Renal cortex interstitium (tissue), 11 donors: ENCODE measurements at regions not wholly inside any gene's neighbourhood (a gene's known extent, or its start where the extent isn't known, plus 50 kb on each side); places are given as distances from the start of the nearest gene placed in this dataset.
A peak's percentile ranks its signal among the peaks of the same experiment; 100 is the strongest.
"Not testable (repeated sequence)": the region's sequence is repeated elsewhere in the genome, so short reads cannot be mapped to it uniquely, and the experiment has no call there.

Experiments
- DNase-seq, 11 donors: peaks; one replicate each; pipeline ENCODE4 v3.0.0-alpha.2; 2013; ENCODE audit warnings: low read depth in 9 of 11, low spot score in 4 of 11; ENCODE audit errors: extremely low read depth in 1 of 11

DNA sequence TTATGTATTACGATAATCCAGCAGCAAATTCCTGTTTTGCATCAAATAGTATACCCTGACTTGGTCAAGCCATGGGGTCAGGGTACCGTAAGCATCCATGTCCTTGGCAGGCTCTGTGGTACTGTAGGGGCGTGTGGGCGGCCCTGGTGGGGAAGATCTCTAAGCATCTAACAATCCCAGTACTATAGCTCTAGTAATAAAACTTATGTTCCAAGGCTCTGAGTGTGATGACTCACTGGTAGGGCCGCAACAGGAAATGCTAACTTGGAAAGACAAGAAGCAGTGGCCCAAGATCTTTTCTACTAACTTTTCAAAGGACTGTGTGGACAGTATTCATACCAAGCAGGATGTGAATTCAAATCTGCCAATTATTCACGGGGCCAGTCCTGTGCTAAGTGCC lies 63.8 kb downstream of the CLEC18A start:
- not testable (repeated sequence) for DNase-seq

DNA sequence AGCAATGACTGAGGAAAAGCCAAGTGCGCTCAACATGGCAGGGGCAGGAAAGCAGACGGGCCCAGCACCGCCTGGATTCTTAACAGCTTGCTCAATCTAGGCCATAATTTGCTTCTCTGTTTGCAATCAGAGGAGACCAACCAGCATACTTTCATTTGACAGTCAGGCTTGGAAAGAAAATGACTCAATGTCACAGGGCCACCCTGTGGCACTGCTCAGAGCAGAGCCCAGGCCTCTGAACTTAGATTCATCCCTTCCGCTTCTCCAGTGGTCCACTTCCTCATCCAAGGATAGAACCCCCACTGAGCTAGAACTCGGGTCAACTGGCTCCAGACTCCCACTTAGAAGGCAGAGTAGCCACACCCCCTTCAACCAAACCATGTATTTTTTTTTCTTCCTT lies 65.6 kb downstream of the CLEC18A start:
- DNase-seq = not testable (repeated sequence)

DNA sequence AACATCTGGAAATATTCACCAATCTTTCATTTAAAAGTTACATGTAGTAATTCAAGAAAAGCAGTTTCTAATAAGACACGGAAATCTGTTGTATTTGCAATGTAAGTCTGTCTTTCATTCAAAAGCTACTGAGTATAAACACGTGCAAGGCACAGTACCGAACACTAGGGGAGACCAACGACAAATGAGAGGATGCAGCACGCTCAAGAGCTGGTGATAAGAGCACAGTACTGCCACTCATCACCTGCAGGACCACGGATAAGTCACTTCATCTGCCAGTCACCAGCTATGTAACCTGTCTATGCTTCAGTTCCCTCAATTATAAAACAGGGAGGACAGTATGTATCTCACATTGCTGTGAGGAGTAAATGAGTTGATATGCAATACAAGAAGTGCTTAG lies 67.1 kb downstream of the CLEC18A start:
- peak in 4 of 11 donors; percentile 1 to 6 (median 2) for DNase-seq

DNA sequence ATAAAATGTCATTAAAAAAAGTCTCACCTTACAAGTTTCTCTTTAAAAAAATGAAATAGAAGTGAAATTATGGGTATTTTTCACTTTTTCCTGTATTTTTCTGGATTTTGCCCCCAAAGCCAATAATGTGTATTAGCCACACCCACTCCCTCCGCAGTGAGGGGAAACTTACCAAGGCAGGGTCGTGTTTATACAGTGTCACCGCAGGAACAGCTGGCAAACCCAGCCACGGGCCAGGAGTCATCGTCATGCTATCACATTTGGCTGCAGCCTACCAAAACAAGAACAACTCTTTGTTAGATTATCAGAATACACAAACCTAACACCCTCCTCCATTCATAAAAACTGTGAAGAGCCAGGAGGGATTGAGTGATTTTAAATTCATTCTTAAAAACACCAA lies 72.1 kb downstream of the CLEC18A start:
- not testable (repeated sequence) for DNase-seq

DNA sequence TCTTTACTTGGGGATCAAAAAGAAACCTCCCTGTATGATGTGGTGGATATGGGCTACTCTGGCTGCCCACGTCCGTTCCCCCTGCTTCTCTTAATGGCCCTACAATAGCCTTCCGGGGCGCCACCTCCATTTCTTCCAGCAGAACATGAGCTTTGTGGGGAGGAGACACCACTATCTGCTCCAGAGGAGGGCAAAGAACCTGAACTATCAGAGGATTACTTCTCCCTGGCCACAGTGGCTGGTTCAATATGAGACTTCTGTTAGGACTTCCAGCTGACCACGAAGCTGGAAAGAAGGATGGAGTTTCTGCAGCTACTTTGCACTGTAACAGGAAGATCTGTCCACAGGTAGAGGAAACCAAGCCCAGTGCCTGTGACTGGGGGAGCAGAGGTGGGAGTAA lies 72.8 kb downstream of the CLEC18A start:
- not testable (repeated sequence) for DNase-seq

DNA sequence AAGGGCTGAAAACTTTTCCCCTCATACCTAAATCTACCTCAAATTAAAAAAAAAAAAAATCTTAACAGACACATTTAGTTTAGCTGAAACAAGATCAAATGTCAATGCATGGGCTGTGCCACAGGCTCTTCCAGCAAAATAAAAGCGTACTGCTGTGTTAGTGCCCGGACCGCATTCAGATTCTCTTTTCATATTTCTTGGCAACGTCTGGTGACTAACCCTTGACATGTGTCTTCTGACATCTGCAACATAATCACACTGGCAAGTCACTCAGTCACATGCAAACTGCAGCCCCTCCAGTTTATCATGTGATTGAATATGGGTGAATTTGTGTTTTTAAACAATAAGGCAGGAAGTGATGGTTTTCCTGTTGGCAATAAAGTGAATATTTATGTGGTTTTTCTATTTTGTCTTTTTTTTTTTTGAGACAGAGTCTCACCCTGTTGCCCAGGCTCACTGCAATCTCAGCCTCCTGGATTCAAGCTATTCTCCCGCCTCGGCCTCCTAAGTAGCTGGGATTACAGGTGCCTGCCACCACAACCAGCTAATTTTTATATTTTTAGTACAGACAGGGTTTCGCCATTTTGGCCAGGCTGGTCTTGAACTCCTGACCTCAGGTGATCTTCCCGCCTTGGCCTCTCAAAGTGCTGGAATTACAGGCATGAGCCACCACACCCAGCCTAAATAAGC lies 75.2 kb downstream of the CLEC18A start:
- DNase-seq = peak in 4 of 11 donors; percentile 0 to 7 (median 2)

DNA sequence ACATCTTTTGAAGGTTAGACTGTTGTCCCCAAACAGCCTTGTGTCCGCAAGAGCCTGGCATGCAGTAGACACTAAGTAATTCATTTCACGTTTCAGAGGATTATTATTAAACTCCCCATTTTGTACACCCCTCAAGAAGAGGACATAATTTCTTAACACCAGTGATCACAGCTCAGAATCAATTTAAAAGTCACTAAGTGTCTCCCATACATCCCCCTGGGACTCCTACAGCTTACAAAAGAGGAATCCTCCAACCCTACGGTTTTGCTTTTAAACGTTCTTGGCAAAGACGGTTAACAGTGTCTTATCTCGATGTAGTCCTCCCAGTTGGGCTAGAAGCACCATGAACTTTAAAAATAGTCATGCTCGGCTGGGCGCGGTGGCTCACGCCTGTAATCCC lies 81.2 kb upstream of the PDPR start:
- not testable (repeated sequence) for DNase-seq

DNA sequence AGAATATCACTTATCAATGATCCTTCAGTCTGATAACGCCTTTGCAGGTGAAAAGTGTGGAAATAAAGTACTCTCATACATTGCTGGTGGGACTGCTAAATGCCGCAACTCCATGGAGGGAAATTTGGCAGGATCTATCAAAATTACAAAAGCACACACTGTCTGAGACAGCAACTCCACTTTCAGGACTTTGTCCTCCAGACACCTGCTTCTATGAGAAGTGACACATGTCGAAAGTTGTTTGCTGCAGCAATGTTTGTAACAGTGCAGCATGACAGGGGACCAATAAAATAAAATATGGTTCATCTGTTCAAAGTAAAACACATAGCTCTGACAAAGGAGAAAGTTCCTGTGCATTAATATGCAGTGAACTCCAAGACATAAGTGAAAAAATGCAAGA lies 76.2 kb upstream of the PDPR start:
- not testable (repeated sequence) for DNase-seq

DNA sequence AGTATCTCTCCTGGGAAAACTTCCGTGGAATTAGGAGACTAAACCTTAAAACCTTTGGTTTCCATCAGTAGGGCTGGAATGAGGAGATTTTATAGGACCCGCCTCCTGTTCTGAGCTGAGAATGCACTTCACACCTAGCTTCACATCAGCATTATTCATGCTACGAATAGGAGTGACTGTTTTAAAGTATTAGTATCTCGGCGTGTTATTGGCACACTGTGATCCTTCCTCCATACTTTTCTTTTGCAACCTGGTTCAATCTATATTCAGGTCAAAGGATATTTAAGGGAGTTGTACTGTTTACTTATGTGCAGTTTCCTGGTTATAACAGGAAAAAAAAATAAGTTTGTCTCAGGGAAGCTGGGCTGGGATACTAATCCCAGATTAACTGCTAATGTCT lies 73.6 kb upstream of the PDPR start:
- DNase-seq = not testable (repeated sequence)

DNA sequence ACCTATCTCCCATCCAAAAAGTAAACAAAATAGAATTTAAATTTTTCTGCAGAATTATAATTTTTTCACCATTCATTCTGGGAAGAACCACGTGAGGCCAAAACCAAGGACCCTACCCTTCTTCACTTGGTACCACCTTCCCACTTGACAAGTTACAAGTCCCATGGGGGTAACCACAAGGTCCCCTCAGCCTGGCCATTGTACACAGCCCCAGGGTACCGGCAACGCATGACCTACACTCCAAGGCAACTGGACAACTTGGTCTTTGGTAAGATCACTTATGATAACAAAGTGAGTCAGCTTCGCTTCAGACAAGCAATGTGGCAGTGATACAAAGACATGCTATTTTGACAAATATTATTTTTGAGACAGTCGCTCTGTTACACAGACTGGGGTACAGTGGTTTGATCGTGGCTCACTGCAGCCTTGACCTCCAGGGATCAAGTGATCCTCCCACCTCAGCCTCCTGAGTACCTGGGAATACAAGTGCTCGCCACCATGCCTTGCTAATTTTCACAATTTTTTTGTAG lies 70.5 kb upstream of the PDPR start:
- DNase-seq = not testable (repeated sequence)

DNA sequence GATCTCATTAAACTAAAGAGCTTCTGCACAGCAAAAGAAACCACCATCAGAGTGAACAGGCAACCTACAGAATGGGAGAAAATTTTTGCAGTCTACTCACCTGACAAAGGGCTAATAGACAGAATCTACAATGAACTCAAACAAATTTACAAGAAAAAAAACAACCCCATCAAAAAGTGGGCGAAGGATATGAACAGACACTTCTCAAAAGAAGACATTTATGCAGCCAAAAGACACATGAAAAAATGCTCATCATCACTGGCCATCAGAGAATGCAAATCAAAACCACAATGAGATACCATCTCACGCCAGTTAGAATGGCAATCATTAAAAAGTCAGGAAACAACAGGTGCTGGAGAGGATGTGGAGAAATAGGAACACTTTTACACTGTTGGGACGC lies 67.6 kb upstream of the PDPR start:
- not testable (repeated sequence) for DNase-seq

DNA sequence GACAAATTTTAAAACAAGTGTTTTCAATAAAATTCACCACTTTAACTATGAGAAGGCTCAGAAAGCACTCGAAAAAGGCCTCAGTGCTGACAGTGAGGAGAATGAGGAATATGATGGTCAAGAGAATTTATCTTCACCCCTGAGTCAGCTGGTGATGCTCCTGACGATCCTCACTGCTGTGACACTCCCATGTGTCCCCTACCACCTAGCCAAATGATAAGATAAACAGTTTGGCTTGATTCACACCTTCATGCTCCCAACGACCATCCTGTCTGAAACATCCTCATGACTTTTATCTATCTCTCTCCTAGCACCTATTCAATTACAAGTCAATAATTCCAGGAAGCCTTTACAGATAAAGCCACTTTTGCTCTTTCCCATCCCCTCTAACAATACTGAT lies 66.0 kb upstream of the PDPR start:
- DNase-seq = not testable (repeated sequence)

DNA sequence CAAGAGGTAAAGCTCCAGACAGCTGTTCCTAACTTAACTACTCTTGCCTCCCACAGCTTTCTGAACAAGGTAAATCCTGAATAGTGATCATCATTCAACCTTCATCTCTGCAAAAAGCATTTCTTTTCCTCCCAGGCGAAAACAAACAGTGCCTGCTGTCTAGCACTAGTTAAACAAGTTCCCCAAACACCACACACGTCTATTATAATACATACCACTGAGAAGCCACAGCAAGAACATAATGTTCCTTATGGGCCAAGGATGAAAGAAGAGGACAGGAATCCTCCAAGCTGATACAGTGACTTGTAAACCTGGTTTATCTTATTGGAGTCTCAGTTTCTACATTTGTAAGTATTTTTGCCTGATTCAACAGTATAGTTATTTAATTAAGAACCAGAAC lies 56.1 kb upstream of the PDPR start:
- not testable (repeated sequence) for DNase-seq

DNA sequence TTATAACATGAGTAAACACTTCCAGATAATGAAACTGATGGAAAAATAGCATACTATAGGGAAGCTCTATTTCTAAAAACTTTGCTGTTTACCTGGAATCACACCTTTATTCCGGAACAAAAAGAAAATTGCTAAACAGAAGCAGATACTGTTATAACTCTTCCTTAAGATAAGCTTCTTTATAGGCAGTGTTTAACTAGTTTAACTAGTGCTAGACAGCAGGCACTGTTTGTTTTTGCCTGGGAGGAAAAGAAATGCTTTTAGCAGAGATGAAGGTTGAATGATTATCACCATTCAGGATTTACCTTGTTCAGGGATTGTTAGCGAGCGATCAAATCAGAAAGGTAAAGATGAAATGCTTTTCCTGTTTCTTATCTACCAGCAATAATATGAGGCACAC lies 54.7 kb upstream of the PDPR start:
- not testable (repeated sequence) for DNase-seq

DNA sequence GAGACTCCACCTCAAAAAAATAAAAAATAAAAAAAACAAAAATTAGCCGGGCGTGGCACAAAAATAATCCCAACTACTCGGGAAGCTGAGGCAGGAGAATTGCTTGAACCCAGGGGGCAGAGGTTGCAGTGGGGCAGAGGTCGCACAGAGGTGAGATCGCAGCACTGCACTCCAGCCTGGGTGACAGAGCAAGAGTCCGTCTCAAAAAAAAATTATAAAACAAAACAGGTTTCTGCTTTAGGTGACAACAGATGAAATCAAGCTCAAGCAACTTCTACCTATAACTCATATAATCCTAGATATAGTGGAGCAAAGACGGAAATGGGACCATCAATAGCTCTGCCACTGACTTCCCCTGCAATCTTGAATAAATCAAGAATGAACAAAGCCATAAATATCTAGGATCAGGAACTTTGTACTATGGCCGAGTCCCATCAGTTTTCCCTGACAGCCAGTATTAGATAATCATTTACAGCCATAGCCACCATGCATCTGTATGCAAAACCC lies 53.6 kb upstream of the PDPR start:
- DNase-seq = not testable (repeated sequence)

DNA sequence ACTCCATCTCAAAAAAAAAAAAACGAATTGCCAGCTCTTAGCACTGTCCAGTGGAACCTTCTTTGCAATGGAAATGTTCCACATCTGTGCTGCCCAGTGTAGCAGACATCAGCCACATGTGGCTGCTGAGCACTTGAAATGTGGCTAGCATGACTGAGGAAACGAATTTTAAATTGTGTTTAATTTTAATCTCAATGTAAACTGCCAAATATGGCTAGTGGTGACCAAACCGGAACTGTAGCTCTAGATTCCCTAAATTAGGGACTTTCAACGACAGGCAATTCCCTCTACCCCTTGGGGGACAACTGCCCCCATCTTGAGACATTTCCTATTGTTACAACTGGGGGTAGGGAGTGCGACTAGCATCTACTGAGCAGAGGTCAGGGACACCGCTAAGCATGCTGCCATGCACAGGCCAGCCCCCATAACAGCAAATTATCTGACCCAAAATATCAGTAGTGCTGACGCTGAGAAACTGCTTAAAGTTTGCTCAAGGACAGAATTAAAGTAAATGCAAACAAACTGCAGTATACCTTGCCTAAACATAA lies 52.4 kb upstream of the PDPR start:
- not testable (repeated sequence) for DNase-seq

DNA sequence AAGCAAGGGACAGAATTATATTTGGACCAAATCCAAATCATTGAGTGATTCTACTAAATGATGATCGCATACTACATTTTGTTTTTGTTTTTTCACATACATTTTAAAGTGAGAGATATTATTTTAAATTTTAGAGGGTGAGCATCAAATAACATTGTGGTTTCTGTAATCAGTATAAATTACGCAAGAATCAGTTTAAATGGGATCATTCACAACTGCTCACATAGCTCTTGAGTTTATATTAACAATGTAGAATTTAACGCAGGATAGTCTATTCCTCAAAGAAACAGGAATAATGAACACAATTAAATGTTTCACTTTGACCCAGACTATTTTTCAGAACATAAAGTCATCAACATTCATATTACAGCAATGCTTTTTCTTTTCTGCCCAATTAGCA lies 51.2 kb upstream of the PDPR start:
- not testable (repeated sequence) for DNase-seq
